Endodermal cell (in vitro differentiated cells): ENCODE measurements at regions not wholly inside any gene's neighbourhood (a gene's known extent, or its start where the extent isn't known, plus 50 kb on each side); places are given as distances from the start of the nearest gene placed in this dataset.
"Not testable (repeated sequence)": the region's sequence is repeated elsewhere in the genome, so short reads cannot be mapped to it uniquely, and the experiment has no call there.

ENCODE experiments used
- DNase-seq: peaks from one replicate; pipeline ENCODE4 v3.0.0-alpha.2; 2017
- H3K27ac ChIP-seq: 2 replicates; pipeline ENCODE4 v1.5.1; 2013; ENCODE audit warnings: mild to moderate bottlenecking, low read depth, low read length, moderate library complexity
- H3K27me3 ChIP-seq: 2 replicates; pipeline ENCODE4 v1.6.1; 2013; ENCODE audit warnings: mild to moderate bottlenecking, low read length, moderate library complexity; ENCODE audit not compliant: insufficient read depth, control insufficient read depth, poor library complexity, severe bottlenecking
- H3K36me3 ChIP-seq: 2 replicates; pipeline ENCODE4 v1.7.0; 2013; ENCODE audit warnings: mild to moderate bottlenecking, low read length, moderate library complexity; ENCODE audit not compliant: control insufficient read depth, insufficient read depth
- H3K4me1 ChIP-seq: one replicate; pipeline ENCODE4 v1.7.0; 2013; ENCODE audit warnings: low read length; ENCODE audit not compliant: control insufficient read depth, insufficient read depth
- H3K4me3 ChIP-seq: 2 replicates; pipeline ENCODE4 v1.5.1; 2013; ENCODE audit warnings: mild to moderate bottlenecking, low read length, moderate library complexity
- H3K9ac ChIP-seq: 2 replicates; pipeline ENCODE4 v1.6.1; 2013; ENCODE audit warnings: mild to moderate bottlenecking, low read length, moderate library complexity; ENCODE audit not compliant: poor library complexity, severe bottlenecking; ENCODE audit errors: extremely low read depth
- H3K9me3 ChIP-seq: 2 replicates; pipeline ENCODE4 v1.6.1; 2013; ENCODE audit warnings: mild to moderate bottlenecking, low read length, moderate library complexity; ENCODE audit not compliant: control insufficient read depth
- H3K27ac Mint-ChIP-seq: 2 replicates; pipeline ENCODE4 v1.8.0; 2020; ENCODE audit warnings: mixed read lengths
- H3K27me3 Mint-ChIP-seq: 2 replicates; pipeline ENCODE4 v1.8.0; 2021; ENCODE audit warnings: mild to moderate bottlenecking, mixed read lengths; ENCODE audit not compliant: insufficient read depth
- H3K36me3 Mint-ChIP-seq: 2 replicates; pipeline ENCODE4 v1.8.0; 2020; ENCODE audit warnings: low read depth, mixed read lengths
- H3K4me1 Mint-ChIP-seq: 2 replicates; pipeline ENCODE4 v1.8.0; 2020; ENCODE audit warnings: mixed read lengths
- H3K4me3 Mint-ChIP-seq: 2 replicates; pipeline ENCODE4 v1.8.0; 2020; ENCODE audit warnings: mild to moderate bottlenecking, moderate library complexity, mixed read lengths
- H3K9me3 Mint-ChIP-seq: 2 replicates; pipeline ENCODE4 v1.8.0; 2020; ENCODE audit warnings: mild to moderate bottlenecking, mixed read lengths
- CTCF ChIP-seq: fragments of 200-600 bp; sonication (generic); conservative IDR thresholded peaks from 2 replicates; pipeline ENCODE4 v1.5.0; 2021; ENCODE audit warnings: antibody characterized with exemption, mild to moderate bottlenecking
- WGBS, 2 experiments: methylation state at CpG; one replicate each; pipeline versions ENCODE4 v1.1.5 to v1.1.7; 2013; ENCODE audit warnings: missing lambda C conversion rate in 2 of 2, mixed read lengths in 1 of 2; ENCODE audit not compliant: insufficient coverage in 1 of 2, insufficient read length in 1 of 2; 5-methylcytosine and 5-hydroxymethylcytosine counted together

DNA sequence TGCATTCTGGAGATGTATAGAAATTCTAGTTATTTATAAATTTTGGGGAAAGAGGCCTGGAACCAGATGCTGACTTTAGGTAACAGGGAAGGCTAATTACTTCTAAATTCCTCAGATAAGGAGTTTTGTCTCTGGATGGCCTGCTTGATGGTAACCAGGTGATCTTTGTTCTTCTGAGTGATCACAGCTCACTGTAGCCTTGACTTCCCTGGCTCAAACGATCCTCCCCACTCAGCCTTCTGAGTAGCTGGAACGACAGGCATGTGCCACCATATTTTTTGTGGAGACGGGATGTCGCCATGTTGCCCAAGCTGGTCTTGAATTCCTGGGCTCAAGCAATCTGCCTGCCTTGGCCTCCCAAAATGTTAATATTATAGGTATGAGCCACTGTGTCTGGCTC is 54.4 kb upstream of the MSH6 start:
- H3K9me3 ChIP-seq: peaks cover 28% of the 10 kb centered on the region
- no peak overlapping the region for H3K27ac ChIP-seq
- H3K9ac ChIP-seq: no peak overlapping the region
- H3K4me1 Mint-ChIP-seq: peaks cover 23% of the 10 kb centered on the region
- H3K4me3 Mint-ChIP-seq: no peak overlapping the region
- 83 to 96% methylated on average over 4 of the region's 4 CpGs for WGBS, 2 experiments
- H3K4me1 ChIP-seq: peaks cover 10% of the 10 kb centered on the region
- H3K27ac Mint-ChIP-seq: peak overlapping the region; percentile 85
- DNase-seq: no peak
- peaks cover 9% of the 10 kb centered on the region for H3K9me3 Mint-ChIP-seq
- H3K36me3 Mint-ChIP-seq: peaks cover 6% of the 10 kb centered on the region
- peak overlapping the region; percentile 73 for H3K4me3 ChIP-seq
- TF ChIP-seq CTCF: no peak
- no peaks in the 10 kb centered on the region for H3K36me3 ChIP-seq
- H3K27me3 ChIP-seq: no peaks in the 10 kb centered on the region
- H3K27me3 Mint-ChIP-seq: no peaks in the 10 kb centered on the region

DNA sequence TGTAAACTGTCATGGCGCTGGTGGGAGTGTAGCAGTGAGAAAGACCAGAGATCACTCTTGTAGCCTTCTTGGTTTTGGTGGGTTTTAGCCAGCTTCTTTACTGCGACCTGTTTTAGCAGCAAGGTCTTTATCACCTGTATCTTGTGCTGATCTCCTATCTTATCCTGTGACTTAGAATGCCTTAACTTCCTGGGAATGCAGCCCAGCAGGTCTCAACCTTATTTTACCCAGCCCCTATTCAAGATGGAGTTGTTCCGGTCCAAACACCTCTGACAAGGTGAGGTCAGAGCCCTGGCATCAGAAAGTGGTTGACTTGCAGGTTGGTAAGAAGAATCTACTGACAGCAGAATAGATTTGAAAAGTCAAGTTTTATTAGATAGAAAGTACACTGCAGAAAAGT is 55.0 kb upstream of the MSH6 start:
- Mint-ChIP-seq H3K4me1 (peaks cover 25% of the 10 kb centered on the region), H3K36me3 (peaks cover 6% of the 10 kb centered on the region), H3K9me3 (peaks cover 9% of the 10 kb centered on the region), H3K27ac (peak overlapping the region; percentile 85), H3K4me3 (no peak overlapping the region), H3K27me3 (no peaks in the 10 kb centered on the region)
- Histone ChIP-seq H3K27ac (no peak overlapping the region), H3K4me3 (no peak overlapping the region), H3K4me1 (peaks cover 10% of the 10 kb centered on the region), H3K36me3 (no peaks in the 10 kb centered on the region), H3K9ac (no peak overlapping the region), H3K9me3 (peaks cover 28% of the 10 kb centered on the region), H3K27me3 (no peaks in the 10 kb centered on the region)
- 65 to 88% methylated on average over 1 to 3 of the region's 3 CpGs for WGBS, 2 experiments
- TF ChIP-seq CTCF: no peak
- peak; percentile 59 for DNase-seq

- H3K36me3 Mint-ChIP-seq, H3K9ac ChIP-seq, H3K27me3 Mint-ChIP-seq, H3K4me3 Mint-ChIP-seq, H3K36me3 ChIP-seq, H3K27ac Mint-ChIP-seq, DNase-seq, H3K27ac ChIP-seq, H3K27me3 ChIP-seq, H3K9me3 Mint-ChIP-seq, H3K4me3 ChIP-seq: not testable (repeated sequence)
- peaks cover 25% of the 10 kb centered on the region for H3K9me3 ChIP-seq
- 71% methylated on average over 1 of the region's 1 CpG; no CpG with 5 or more reads in 1 of the 2 experiments for WGBS, 2 experiments
- H3K4me1 Mint-ChIP-seq: peaks cover 28% of the 10 kb centered on the region
- peaks cover 10% of the 10 kb centered on the region for H3K4me1 ChIP-seq
These were observed 56.0 kb upstream of the MSH6 start for GRCh38 chr2:47726978-47727377.

GRCh38 chr2:47725808-47726207 is 57.1 kb upstream of the MSH6 start:
- no peak overlapping the region for H3K4me3 ChIP-seq
- no peaks in the 10 kb centered on the region for H3K27me3 ChIP-seq
- Mint-ChIP-seq H3K4me1 (peaks cover 33% of the 10 kb centered on the region), H3K36me3 (peaks cover 6% of the 10 kb centered on the region), H3K27ac (no peak overlapping the region), H3K27me3 (no peaks in the 10 kb centered on the region), H3K9me3 (peaks cover 9% of the 10 kb centered on the region), H3K4me3 (no peak overlapping the region)
- no peak for DNase-seq
- 98% methylated on average over 2 of the region's 2 CpGs; no CpG with 5 or more reads in 1 of the 2 experiments for WGBS, 2 experiments
- no peak overlapping the region for H3K9ac ChIP-seq
- H3K9me3 ChIP-seq: peaks cover 23% of the 10 kb centered on the region
- H3K36me3 ChIP-seq: no peaks in the 10 kb centered on the region
- no peak for TF ChIP-seq CTCF
- H3K27ac ChIP-seq: no peak overlapping the region
- H3K4me1 ChIP-seq: peaks cover 10% of the 10 kb centered on the region
